Small intestine (tissue), 7 donors: ENCODE measurements at regions not wholly inside any gene's neighbourhood (a gene's known extent, or its start where the extent isn't known, plus 50 kb on each side); places are given as distances from the start of the nearest gene placed in this dataset.

Source experiments
- DNase-seq, 2 donors: peaks; one replicate each; pipeline versions ENCODE4 v3.0.0 to v3.0.0-alpha.2; 2013
- FAIRE-seq: peaks from 2 replicates; lab custom pipeline; 2012; peaks lifted over from hg19 to GRCh38; lab: Jason Lieb, UNC
- H3K27ac ChIP-seq, 3 donors: one replicate each; pipeline ENCODE4 v1.5.1; 2013; ENCODE audit warnings: low read length in 2 of 3, mild to moderate bottlenecking in 2 of 3, control low read depth in 1 of 3, inconsistent platforms in 1 of 3, low read depth in 1 of 3, moderate library complexity in 1 of 3
- H3K27me3 ChIP-seq, 3 donors: one replicate each; pipeline ENCODE4 v1.6.1; 2013; ENCODE audit warnings: low read length in 3 of 3, inconsistent platforms in 1 of 3; ENCODE audit not compliant: control insufficient read depth in 3 of 3, insufficient read depth in 3 of 3
- H3K36me3 ChIP-seq, 3 donors: one replicate each; pipeline ENCODE4 v1.6.1; 2013; ENCODE audit warnings: low read length in 3 of 3, inconsistent platforms in 1 of 3, low read depth in 1 of 3, mild to moderate bottlenecking in 1 of 3, moderate library complexity in 1 of 3; ENCODE audit not compliant: control insufficient read depth in 3 of 3, insufficient read depth in 2 of 3
- H3K4me1 ChIP-seq, 3 donors: one replicate each; pipeline ENCODE4 v1.6.1; 2013; ENCODE audit warnings: low read length in 2 of 3, inconsistent platforms in 1 of 3, low read depth in 1 of 3, mild to moderate bottlenecking in 1 of 3, moderate library complexity in 1 of 3; ENCODE audit not compliant: control insufficient read depth in 3 of 3, insufficient read depth in 2 of 3
- H3K4me3 ChIP-seq, 3 donors: one replicate each; pipeline ENCODE4 v1.5.1; 2013; ENCODE audit warnings: low read length in 3 of 3, control low read depth in 1 of 3, inconsistent platforms in 1 of 3, low read depth in 1 of 3, mild to moderate bottlenecking in 1 of 3, moderate library complexity in 1 of 3
- H3K9me3 ChIP-seq, 2 donors: one replicate each; pipeline ENCODE4 v1.6.1; 2013; ENCODE audit warnings: low read depth in 1 of 2, low read length in 1 of 2; ENCODE audit not compliant: control insufficient read depth in 2 of 2, insufficient read depth in 1 of 2
- WGBS, 3 donors: extraction: QIAGEN DNeasy Blood & Tissue Kit; methylation state at CpG; one replicate each; pipeline ENCODE4 v1.1.7; 2013; 5-methylcytosine and 5-hydroxymethylcytosine counted together
- donor health status: healthy with polysubstance abuse.
- donor health status: control.
- donor health status: control.
- donor health status: Bipolar disorder and iron deficiency.
- donor health status: healthy.

DNA sequence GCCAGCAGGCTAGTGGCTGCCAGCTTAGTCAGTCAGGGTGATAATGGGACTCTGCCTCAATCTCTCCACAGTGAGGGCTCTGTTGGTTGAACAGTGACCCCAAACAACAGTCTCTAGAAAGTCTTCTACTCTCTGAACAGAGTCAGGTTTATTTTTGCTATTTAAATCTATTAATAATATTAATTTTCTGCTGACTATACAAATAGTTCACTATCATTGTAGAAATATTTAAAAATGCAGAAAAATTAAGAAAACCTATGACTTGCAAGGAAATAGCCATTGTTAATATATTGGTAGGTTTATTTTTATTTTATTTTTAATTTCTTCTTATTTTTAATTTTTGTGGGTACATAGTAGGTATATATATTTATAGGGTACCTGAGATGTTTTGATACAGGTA, 67.9 kb upstream of the AADAT start:
- Histone ChIP-seq H3K4me3 (no peak overlapping the region), H3K27ac (no peak overlapping the region), H3K27me3 (no peaks in the 10 kb centered on the region), H3K36me3 (no peaks in the 10 kb centered on the region), H3K9me3 (no peaks in the 10 kb centered on the region), H3K4me1 (no peaks in the 10 kb centered on the region)
- DNase-seq = no peak
- no peak for FAIRE-seq

DNA sequence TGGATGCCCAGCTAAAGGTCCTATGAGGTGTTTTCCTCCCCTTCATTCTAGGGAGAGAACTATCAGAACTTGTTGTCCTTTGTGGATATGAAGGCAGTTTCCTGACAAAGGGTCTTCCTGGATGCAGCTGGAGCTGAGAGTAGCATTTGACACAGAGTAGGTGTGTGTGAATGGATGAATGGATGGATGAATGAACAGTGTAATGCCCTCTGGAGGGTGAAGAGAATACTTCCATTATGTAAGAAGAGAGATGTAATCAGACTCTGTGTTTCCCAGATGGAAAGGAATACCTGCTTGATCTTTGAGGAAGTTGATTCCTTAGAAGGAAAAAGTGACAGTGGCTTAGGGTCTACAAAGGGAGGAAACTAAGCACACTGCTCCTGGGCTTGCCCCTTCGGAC, 55.4 kb upstream of the AADAT start:
- no peak for FAIRE-seq
- Histone ChIP-seq H3K4me1 (no peaks in the 10 kb centered on the region), H3K27me3 (no peaks in the 10 kb centered on the region), H3K36me3 (no peaks in the 10 kb centered on the region), H3K9me3 (no peaks in the 10 kb centered on the region), H3K27ac (no peak overlapping the region), H3K4me3 (no peak overlapping the region)
- 42 to 86% (median 78%) methylated on average over 1 of the region's 1 CpG for WGBS, 3 donors
- DNase-seq = no peak

- Histone ChIP-seq H3K4me1 (no peaks in the 10 kb centered on the region), H3K27me3 (no peaks in the 10 kb centered on the region), H3K36me3 (no peaks in the 10 kb centered on the region), H3K4me3 (no peak overlapping the region), H3K27ac (no peak overlapping the region), H3K9me3 (peaks cover 0 to 8% of the 10 kb centered on the region in 2 donors)
- no peak for FAIRE-seq
- DNase-seq = no peak
- WGBS, 3 donors = 69 to 87% (median 73%) methylated on average over 4 of the region's 4 CpGs
Observed at GRCh38 chr4:170139764-170140163, 50.0 kb upstream of the AADAT start.
